GM23248 (cell line): ENCODE measurements at regions not wholly inside any gene's neighbourhood (a gene's known extent, or its start where the extent isn't known, plus 50 kb on each side); places are given as distances from the start of the nearest gene placed in this dataset.

Experiments
- DNase-seq: peaks from one replicate; pipeline ENCODE4 v3.0.0-alpha.2; 2015
- H2AFZ ChIP-seq: fragments of 200-600 bp; sonication (generic); 2 replicates; pipeline ENCODE4 v1.6.1; 2016; ENCODE audit warnings: antibody characterized with exemption
- H3F3A ChIP-seq: fragments of 200-600 bp; sonication (generic); 2 replicates; pipeline ENCODE4 v1.6.1; 2016; ENCODE audit warnings: mild to moderate bottlenecking, antibody characterized with exemption, mixed run types; ENCODE audit not compliant: insufficient read depth
- H3K27ac ChIP-seq: fragments of 200-600 bp; sonication (generic); 2 replicates; pipeline ENCODE4 v1.5.1; 2016; ENCODE audit warnings: mild to moderate bottlenecking
- H3K27me3 ChIP-seq: fragments of 200-600 bp; sonication (generic); replicated peaks from 2 replicates; pipeline ENCODE4 v1.6.1; 2016; ENCODE audit warnings: mild to moderate bottlenecking; ENCODE audit not compliant: insufficient read depth
- H3K36me3 ChIP-seq: fragments of 200-600 bp; sonication (generic); 2 replicates; pipeline ENCODE4 v1.6.1; 2016; ENCODE audit warnings: low read depth, mild to moderate bottlenecking
- H3K4me1 ChIP-seq: fragments of 200-600 bp; sonication (generic); 2 replicates; pipeline ENCODE4 v1.6.1; 2016; ENCODE audit warnings: mild to moderate bottlenecking; ENCODE audit not compliant: insufficient read depth
- H3K4me2 ChIP-seq: fragments of 200-600 bp; sonication (generic); one replicate; pipeline ENCODE4 v1.6.1; 2016; ENCODE audit warnings: mild to moderate bottlenecking; ENCODE audit not compliant: unreplicated experiment
- H3K4me3 ChIP-seq: fragments of 200-600 bp; sonication (generic); 2 replicates; pipeline ENCODE4 v1.5.1; 2016; ENCODE audit warnings: mild to moderate bottlenecking
- H3K79me2 ChIP-seq: fragments of 200-600 bp; sonication (generic); 2 replicates; pipeline ENCODE4 v1.6.1; 2016; ENCODE audit warnings: mild to moderate bottlenecking; ENCODE audit not compliant: insufficient read depth
- H3K9ac ChIP-seq: fragments of 200-600 bp; sonication (generic); 2 replicates; pipeline ENCODE4 v1.6.1; 2016; ENCODE audit warnings: mild to moderate bottlenecking
- H3K9me2 ChIP-seq: fragments of 200-600 bp; sonication (generic); 2 replicates; pipeline ENCODE4 v1.6.1; 2016; ENCODE audit warnings: mixed run types, mild to moderate bottlenecking, moderate library complexity; ENCODE audit not compliant: insufficient read depth
- H3K9me3 ChIP-seq: fragments of 200-600 bp; sonication (generic); one replicate; pipeline ENCODE4 v1.6.1; 2017; ENCODE audit warnings: low read depth
- H4K20me1 ChIP-seq: fragments of 200-600 bp; sonication (generic); 2 replicates; pipeline ENCODE4 v1.6.0; 2016; ENCODE audit not compliant: insufficient read depth
- EZH2 ChIP-seq: fragments of 200-600 bp; sonication (generic); IDR thresholded peaks from 2 replicates; pipeline ENCODE4 v1.6.1; 2018; ENCODE audit warnings: antibody characterized with exemption, mild to moderate bottlenecking; ENCODE audit not compliant: insufficient read depth, poor library complexity, severe bottlenecking
- EZH2phosphoT487 ChIP-seq: fragments of 200-600 bp; sonication (generic); IDR thresholded peaks from 2 replicates; pipeline ENCODE4 v1.6.1; 2018; ENCODE audit warnings: antibody characterized with exemption, moderate library complexity, mild to moderate bottlenecking, low read depth; ENCODE audit not compliant: insufficient read depth
- WGBS, 2 experiments: methylation state at CpG; one replicate each; pipeline ENCODE4 v1.1.6; 2015 to 2017; ENCODE audit warnings: low lambda C conversion rate in 2 of 2, low coverage in 1 of 2; ENCODE audit errors: missing lambda C conversion rate in 2 of 2; 5-methylcytosine and 5-hydroxymethylcytosine counted together
- in situ Hi-C: fragments of 300-500 bp; cut with MboI; formaldehyde crosslinking; loops from 2 replicates; pipeline ENCODE4 v1.15.0; 2020

DNA sequence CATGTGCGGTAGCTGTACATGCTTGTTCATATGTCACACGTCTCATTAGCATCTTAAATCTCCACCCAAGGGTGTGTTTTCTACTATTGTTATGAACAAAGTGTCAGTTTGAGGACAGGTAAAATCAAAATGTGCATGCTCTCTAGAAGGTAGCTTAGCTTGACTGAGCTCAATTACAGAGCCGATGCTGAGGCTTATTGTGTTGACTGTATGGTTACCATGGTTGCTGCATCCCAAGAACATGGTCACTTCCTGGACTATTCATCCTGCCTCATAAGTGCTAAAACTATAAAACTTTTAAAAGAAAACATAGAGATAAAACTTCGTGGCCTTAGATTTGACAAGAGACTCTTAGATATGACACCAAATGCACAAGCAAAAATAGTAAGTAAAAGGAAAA lies 426.1 kb upstream of the CTNND2 start:
- no peak overlapping the region for H3K27ac ChIP-seq
- 7 to 12% methylated on average over 4 of the region's 4 CpGs for WGBS, 2 experiments
- no peaks in the 10 kb centered on the region for H3K79me2 ChIP-seq
- H3K4me2 ChIP-seq = no peak overlapping the region
- H4K20me1 ChIP-seq = no peaks in the 10 kb centered on the region
- H3K36me3 ChIP-seq = no peaks in the 10 kb centered on the region
- H3K9me2 ChIP-seq = no peaks in the 10 kb centered on the region
- no peak overlapping the region for H3K9ac ChIP-seq
- no peak overlapping the region for H2AFZ ChIP-seq
- H3F3A ChIP-seq = no peaks in the 10 kb centered on the region
- no peaks in the 10 kb centered on the region for H3K9me3 ChIP-seq
- in situ Hi-C loops = no loop called here
- H3K4me3 ChIP-seq = no peak overlapping the region
- H3K4me1 ChIP-seq = no peaks in the 10 kb centered on the region
- TF ChIP-seq EZH2 (no peak), EZH2phosphoT487 (no peak)
- no peak for DNase-seq
- H3K27me3 ChIP-seq = no peaks in the 10 kb centered on the region

DNA sequence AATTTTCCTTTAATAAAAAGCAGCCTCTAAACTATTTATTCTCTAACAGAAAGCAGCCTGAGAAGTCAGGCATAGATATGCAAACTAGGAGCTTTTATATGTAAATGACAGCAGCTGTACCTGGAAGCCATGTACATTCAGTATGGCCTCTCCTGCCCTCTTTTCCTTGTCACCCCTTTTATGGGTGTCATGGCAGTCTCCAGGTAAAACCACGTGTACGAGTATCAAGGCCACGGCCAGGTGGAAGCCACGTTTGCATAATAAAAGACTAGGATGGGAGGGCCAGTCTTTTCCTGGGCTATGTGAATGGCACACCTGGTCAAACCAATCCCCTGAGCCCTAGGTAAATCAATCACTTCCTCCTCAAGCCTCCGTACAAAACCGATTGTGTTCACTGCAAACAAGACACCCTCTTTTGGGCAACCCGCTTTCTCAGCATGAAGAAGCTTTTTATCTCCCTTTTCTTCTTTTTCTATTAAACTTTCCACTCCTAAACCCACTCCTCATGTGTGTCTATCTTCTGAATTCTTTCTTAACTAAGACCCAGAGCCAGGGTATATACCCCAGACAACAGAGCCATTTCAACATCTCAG lies 419.5 kb upstream of the CTNND2 start:
- Histone ChIP-seq H3K4me2 (no peak overlapping the region), H4K20me1 (no peaks in the 10 kb centered on the region), H3K4me1 (no peaks in the 10 kb centered on the region), H3K4me3 (no peak overlapping the region), H3K36me3 (no peaks in the 10 kb centered on the region), H3F3A (no peaks in the 10 kb centered on the region), H3K27ac (no peak overlapping the region), H2AFZ (no peak overlapping the region), H3K79me2 (no peaks in the 10 kb centered on the region), H3K9me3 (no peaks in the 10 kb centered on the region), H3K9ac (no peak overlapping the region), H3K9me2 (no peaks in the 10 kb centered on the region), H3K27me3 (no peaks in the 10 kb centered on the region)
- DNase-seq = no peak
- in situ Hi-C loops = no loop called here
- 21% methylated on average over 7 of the region's 7 CpGs for WGBS, 2 experiments
- TF ChIP-seq EZH2phosphoT487 (no peak), EZH2 (no peak)

DNA sequence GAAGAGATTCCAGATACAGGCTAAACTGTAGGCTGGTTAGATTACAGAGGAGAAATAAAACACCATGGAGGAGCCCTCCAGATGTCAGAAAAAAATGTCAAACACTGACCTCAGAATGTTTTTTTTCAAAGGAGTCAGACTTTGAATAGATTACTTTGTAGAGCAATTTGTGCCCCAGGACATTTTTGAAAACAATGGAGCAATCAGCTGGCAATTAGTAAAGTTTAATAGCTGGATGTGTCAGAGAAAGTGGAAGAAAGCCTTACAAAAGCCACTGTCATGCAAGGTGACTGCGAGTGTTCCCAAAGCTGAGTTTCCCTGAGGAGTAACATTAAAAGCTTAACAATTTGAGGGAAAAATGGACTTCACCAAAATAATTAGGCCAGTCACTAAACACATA lies 417.8 kb upstream of the CTNND2 start:
- Histone ChIP-seq H3K4me1 (no peaks in the 10 kb centered on the region), H3F3A (no peaks in the 10 kb centered on the region), H3K27ac (no peak overlapping the region), H2AFZ (no peak overlapping the region), H3K36me3 (no peaks in the 10 kb centered on the region), H3K27me3 (no peaks in the 10 kb centered on the region), H3K4me2 (no peak overlapping the region), H3K9me2 (no peaks in the 10 kb centered on the region), H3K4me3 (no peak overlapping the region), H3K9me3 (no peaks in the 10 kb centered on the region), H4K20me1 (no peaks in the 10 kb centered on the region), H3K9ac (no peak overlapping the region), H3K79me2 (no peaks in the 10 kb centered on the region)
- WGBS, 2 experiments = 0 to 4% methylated on average over 1 of the region's 1 CpG
- no peak for DNase-seq
- no peak for TF ChIP-seq EZH2phosphoT487
- no peak for TF ChIP-seq EZH2
- in situ Hi-C loops = no loop called here

DNA sequence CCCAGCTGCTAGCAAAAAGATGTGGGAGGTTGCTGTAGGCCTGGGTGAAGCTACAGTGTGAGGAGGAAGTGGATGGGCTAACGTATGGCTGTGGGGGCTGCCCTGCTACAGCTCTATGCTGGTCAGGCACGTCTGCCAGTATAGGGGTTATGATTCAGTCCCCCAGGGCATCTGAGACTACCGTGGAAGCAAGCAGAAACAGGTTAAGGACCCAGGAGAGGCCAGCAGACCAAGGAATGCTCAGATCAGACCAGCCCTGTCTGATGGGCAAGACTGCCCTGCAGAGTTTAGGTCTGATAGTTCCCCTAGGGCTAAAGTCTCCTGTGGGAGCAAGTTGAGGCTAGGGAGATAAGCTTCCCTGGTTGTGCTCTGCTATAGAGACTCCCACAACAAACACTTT lies 416.1 kb upstream of the CTNND2 start:
- no peaks in the 10 kb centered on the region for H3K9me3 ChIP-seq
- in situ Hi-C loops = no loop called here
- 10 to 12% methylated on average over 3 of the region's 3 CpGs for WGBS, 2 experiments
- TF ChIP-seq EZH2 (no peak), EZH2phosphoT487 (no peak)
- no peak overlapping the region for H3K27ac ChIP-seq
- no peaks in the 10 kb centered on the region for H3K27me3 ChIP-seq
- no peaks in the 10 kb centered on the region for H3K79me2 ChIP-seq
- no peak for DNase-seq
- no peaks in the 10 kb centered on the region for H3K4me1 ChIP-seq
- no peaks in the 10 kb centered on the region for H3K9me2 ChIP-seq
- H3K4me3 ChIP-seq = no peak overlapping the region
- no peak overlapping the region for H3K9ac ChIP-seq
- H4K20me1 ChIP-seq = no peaks in the 10 kb centered on the region
- H3K36me3 ChIP-seq = no peaks in the 10 kb centered on the region
- H3F3A ChIP-seq = no peaks in the 10 kb centered on the region
- no peak overlapping the region for H2AFZ ChIP-seq
- no peak overlapping the region for H3K4me2 ChIP-seq

DNA sequence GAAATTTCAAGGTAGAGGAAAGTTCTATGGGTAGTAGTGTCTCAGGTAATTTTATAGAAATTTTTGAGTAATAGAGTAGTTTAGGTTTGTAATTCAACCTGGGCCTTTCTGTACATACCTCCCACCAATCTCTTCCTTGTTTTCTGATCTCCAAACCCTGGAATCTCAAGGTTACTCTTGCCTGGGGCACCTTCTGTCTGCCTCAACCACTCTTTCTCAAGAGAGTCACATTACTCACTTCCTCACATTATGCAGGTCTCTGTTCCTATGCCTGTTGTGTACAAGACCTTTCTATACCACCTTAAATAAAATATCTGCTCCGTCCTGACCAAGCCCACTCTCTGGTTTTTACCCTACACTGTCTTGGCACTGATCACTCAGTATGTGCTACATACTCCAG lies 412.6 kb upstream of the CTNND2 start:
- Histone ChIP-seq H3K9me2 (no peaks in the 10 kb centered on the region), H3K36me3 (no peaks in the 10 kb centered on the region), H3K27me3 (no peaks in the 10 kb centered on the region), H3K9ac (no peak overlapping the region), H3K79me2 (no peaks in the 10 kb centered on the region), H3K9me3 (no peaks in the 10 kb centered on the region), H2AFZ (no peak overlapping the region), H3K4me2 (no peak overlapping the region), H3K27ac (no peak overlapping the region), H4K20me1 (no peaks in the 10 kb centered on the region), H3K4me1 (no peaks in the 10 kb centered on the region), H3K4me3 (no peak overlapping the region), H3F3A (no peaks in the 10 kb centered on the region)
- in situ Hi-C loops = no loop called here
- 0 to 10% methylated on average over 1 of the region's 1 CpG for WGBS, 2 experiments
- no peak for TF ChIP-seq EZH2
- no peak for TF ChIP-seq EZH2phosphoT487
- DNase-seq = no peak
